GM18519 (cell line): ENCODE measurements at regions not wholly inside any gene's neighbourhood (a gene's known extent, or its start where the extent isn't known, plus 50 kb on each side); places are given as distances from the start of the nearest gene placed in this dataset.

Experiments used
- ATAC-seq: cut with Tn5 transposase; IDR thresholded peaks from one replicate; pipeline ENCODE4 v1.9.1; 2021; ENCODE audit warnings: mild to moderate bottlenecking, moderate library complexity; ENCODE audit not compliant: unreplicated experiment, low FRiP score

DNA sequence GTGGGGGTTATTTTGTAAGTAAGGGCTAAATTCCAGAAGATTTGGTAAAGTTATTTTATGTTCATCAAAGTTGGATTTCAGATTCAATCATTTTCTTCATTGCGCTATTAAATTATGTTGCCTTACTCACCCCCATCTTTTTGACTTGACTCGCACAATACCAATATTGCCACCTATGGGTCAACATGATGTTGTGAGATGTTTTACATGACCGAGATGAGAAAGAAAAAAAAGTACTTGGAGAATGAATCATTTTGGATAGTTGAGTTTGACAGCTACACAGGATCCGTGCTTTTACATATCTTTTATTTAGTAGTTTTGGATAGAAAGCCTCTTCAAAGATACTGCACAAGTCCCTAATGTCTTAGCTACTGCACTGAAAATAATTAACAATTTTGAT lies 224.2 kb upstream of the EMCN start:
- no peak for ATAC-seq

DNA sequence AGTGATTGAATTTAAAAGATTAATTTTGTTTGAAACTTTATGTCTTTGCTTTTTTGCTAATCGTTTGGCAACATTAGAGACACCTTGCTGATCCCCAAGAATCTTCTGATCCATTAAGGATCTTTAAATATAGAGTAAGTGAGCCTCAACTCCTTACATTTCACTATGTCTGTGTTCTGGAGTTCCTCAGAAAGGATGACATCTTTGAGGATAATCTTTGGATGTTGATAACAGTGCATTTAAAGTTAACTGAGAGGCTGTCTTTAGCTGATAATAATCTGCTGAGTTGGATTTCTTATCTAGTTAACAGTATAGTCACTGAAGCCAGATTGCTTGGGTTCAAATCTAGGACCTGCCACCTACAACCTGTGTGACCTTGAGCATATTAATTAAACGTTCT lies 221.6 kb upstream of the EMCN start:
- ATAC-seq: no peak

DNA sequence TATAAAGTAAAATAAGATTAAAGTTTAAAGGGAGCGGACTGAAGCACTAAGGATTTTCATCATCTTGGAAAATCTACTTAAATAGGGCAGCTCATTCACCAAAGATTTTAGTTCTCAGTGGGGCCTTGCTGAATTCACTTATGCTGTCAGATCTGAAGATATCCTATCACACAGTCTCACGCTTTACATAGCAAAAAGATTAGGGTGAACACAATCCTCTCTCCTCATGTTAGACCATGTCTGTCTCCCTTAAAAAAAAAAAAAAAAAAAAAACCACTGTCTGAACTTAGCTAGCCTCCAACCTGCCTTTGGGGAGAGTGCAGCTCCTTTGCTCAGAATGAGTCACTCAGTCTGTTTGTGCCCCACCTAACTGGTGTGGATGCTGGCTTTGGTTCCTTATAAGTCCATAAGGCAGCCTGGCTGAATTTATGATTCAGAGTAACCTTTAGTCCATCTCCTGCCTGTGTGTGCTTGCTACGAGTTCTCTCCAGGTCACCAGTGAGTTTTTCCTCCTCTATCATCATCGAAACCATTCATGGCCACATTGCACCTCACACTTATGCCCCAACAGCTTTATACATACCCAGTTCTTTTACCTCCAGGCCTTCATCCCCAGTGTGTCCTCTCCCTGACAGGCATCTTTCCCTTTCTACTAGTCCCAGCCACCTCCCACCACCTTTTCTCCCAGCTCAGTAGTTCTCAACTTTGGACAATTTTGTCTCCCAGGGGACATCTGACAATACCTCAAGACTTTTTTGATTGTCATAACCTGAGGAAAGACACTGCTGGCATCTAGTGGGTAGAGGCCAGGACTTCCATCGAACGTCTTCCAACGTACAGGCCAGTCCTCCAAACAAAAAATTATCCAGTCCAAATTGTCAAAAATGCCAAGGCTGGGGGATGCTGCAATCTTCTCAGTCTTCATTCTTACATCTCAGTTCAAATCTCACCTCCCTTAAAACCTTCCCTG lies 220.7 kb upstream of the EMCN start:
- no peak for ATAC-seq

DNA sequence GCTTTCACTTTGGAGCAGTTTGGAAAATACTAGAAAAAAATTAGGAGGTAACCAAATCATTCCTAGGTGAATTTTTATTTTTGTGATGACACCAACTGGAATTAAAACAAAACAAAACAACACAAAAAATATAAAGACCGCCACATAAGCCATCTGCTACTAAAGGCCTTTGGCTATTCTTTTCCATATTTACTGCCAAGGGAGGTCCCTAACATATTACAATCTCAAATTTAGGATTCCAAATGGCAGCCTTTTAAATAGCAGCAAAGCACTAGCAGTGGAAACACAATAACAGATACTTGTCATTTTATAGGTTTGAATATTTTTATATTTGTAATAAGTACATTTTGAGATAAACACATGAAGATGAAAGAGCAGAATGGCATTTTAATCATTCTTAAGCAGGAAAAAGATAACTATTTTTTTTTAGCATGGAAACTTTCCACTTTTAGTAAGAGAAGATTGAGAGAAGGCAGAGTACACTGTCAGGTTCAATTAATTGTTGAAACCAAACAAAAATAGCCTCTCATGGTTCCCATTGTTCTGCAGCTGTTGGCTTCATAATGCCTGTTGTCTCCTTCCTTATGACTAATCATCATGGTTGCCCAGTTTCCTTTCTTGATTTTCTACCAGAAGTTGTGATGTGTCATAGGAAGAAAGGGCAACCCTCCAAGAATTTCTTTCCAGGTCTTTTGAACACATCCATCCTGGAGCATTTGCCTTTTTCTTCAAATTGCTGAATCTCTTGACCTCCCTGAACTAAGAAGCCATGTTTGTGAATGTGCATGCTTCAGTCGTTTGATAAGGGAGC lies 219.0 kb upstream of the EMCN start:
- no peak for ATAC-seq

DNA sequence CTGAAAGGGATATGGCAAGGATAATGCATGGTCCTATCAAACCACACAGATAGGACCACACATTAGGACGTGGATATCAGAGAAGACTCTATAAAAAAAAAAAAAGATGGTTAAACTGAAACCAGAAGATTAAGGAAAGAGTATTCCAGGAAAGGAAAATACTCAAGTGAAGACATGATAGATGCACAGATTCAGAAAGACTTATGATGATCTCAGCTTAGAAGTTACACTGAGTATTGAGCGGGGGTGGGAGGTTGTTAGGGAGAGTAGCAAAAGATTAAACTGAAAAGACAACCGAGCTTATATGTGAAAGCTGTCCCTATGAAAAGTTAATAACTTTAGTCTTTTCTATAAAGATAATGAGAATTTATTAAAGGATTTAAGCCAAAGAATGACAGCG lies 211.0 kb upstream of the EMCN start:
- no peak for ATAC-seq

DNA sequence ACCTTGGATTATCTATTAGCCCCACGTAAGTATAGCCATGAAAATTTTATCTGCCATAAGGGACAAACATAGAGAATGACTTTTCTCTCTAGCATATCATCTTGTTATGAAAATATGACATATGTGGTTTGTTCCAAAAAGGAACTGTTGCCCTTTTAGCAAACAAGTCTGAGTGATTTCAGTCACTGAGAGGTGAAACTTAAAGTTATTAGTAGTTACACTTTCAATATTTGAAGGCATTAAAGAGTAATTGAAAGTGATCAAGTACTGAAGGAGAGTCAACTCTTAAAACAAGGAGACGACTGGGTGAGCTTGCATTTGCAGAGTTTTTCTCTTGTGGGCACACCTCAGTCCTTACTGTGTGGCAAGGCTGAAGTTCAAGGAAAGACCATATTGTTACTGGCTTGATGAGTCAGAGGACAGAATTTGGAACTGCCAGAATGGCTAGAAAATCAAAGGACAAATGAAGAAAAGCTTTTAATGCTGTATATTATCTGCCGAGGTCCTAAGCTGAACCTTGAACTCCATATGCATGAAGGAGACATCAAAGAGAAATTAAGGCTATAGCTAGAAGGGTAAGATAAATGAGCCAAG lies 205.1 kb upstream of the EMCN start:
- peak; percentile 92 for ATAC-seq

DNA sequence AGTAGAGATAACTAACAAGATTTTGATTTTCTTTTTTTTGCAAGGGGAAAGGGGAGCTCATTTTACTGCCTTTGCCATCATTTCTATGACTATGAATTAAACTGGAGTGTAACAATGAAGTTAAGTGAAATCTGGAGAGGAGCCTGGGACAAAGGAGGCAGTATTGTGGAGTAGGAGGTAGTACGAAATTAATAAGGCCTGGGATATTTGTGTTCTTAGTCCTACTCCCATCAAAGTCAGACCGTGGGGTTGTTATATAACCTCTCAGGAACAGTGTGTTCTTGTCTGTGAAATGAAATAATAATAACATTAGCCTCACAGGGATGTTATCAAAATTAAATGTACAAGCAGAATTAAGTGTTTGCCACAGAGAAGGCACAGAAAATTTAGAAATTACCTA lies 204.3 kb upstream of the EMCN start:
- ATAC-seq: no peak

DNA sequence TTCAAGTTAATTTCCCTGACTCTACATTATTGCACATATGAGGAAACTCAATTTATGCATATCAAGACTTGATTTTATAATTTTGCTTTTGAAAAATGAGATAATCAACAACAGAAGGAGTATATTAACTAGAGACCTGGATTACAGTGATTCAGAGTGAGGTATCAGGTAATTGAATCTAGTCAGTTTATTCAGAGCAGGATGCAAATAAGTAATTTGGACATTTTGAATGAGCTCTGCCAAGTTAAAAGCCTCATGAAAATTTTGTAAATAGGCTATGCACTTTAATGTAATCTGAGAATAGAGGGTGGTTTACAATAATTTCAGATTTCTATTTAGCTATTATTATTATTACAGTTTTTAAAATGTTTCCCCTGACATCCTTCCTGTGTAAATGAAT lies 203.7 kb upstream of the EMCN start:
- ATAC-seq: no peak

DNA sequence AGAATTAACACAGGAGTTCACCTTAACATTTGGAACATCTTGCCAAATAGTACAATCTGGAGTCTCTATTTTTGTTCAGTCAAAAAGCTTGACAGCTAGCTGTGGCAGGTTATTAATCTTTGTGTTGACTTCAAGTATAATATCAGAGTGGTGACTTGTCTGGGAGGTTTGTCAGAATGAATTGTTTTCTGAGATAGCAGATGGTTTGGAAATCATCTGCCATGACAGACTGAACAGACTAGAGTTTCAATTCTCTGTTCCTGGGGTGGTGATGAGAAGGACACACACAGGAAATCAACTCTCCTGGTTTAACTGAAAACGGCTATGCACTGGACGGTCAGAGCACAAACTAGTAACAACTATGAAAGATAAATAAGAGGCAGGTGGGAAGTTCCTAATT lies 203.3 kb upstream of the EMCN start:
- no peak for ATAC-seq

DNA sequence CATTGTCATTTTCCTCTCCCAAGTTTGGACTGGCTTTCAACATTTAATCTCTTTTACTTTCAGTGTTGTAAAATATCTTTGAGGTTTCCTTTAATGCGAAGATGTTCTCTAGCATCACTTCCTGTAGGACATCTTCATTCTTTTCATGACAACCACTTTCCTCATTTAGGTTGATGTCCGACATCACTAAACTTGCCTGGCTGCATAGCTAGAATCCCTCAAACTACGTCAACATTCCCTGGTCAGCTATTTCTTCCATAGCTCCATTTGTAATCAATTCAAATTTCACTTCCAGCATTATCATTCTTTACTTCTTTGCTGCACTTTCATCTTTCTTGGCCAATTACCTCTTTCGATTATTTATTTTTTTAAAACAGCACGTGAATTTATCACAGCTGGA lies 198.6 kb upstream of the EMCN start:
- ATAC-seq: no peak

DNA sequence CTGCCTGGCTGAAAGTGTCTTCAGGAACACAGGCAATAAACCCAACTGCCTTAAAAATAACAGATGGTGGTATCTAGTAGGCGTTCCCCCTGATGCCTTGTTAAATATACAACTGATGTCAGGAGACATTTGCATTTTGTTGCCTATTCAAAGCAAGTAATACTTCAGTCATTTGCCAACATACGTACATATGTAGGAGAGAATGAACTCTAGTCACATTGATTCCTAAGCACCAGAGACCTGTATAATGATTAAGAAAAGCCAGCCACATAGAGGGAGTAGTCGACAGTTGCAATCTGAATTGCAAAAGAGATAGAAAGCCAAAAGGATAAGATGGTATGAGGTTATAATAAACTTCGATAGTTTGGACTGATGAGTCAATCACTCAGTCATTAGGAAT lies 191.0 kb upstream of the EMCN start:
- no peak for ATAC-seq

DNA sequence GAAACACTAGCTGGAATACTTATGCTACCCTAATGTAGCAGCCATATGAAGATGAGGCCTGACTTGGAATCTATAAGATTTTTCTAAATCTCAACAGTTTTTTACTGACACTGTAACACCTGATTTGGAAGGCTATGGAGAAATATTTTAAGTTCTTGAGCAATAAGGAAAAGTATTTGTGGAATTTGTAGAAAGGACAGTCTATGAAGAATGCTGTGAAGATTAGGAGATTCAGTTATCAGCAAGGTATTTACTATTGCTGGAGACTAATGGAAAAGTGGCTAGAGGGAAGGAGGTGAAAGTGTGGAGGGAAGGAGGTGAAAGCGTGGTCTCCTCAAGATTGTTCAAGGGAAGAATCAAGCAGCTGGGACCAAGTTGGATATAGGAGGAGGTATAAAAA lies 190.0 kb upstream of the EMCN start:
- no peak for ATAC-seq

DNA sequence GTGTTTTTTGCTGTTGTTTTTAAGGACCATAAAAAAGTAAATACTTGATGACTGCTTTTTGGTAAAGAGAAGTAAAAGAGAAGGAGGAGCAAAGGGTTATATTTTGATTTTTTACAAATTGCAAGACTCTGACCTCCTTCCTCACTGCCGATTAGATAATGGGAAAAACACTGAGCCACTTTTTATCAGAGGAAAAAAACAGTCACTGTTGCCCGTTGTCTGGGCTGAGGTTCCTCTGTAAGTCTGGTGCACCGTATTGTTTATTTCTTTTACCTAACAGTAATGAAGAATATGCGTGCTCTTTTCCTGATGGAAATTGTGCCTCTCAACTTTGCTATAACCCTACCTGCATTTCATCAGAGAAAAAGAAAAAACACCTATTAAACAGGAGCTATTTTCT lies 178.7 kb upstream of the EMCN start:
- ATAC-seq: no peak

DNA sequence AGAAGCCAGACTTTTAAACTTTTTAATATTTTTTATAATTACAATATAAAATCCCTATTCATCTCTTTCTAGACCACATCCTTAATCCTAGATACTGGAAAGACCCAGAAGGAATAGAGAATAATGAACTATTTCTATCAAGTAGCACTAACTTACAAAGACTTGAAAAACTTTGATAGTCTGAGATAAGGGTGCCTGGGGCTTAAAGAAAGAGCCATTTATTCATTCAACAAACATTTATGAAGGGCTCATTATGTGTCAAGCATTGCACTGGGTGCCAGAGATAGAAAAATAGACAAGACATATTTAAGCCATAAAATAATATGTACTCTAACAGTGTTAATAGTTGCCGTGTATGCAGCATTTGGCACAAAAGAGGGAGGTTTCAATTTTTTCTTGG lies 178.0 kb upstream of the EMCN start:
- no peak for ATAC-seq

DNA sequence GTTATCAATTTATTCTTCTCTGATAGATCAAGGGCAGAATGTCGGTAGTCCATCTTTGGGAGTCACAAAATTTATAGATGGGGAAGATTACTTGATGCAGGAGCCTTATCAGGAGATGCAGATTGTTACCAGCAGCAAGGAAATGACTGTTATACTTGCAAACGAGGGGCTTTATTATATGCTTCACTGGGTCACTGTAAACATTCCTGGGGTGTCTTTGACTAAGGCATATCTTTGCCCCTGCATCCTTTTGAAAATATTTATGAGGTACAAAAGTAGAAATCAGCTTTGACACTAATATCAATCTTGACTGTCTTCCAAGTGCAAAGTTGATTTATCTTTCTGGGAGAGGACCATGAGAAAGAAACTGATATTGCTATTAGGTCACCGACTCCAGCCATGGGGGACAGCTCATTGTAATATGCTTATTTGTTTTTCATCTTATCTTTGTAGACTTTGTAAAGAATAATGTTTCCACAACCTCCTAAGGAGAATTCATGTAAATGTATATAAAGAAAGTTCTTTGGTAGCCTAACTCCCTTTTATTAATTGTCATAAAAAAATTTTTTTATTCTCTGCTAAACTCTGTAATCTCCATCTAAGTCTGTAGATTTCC lies 177.3 kb upstream of the EMCN start:
- ATAC-seq: no peak

DNA sequence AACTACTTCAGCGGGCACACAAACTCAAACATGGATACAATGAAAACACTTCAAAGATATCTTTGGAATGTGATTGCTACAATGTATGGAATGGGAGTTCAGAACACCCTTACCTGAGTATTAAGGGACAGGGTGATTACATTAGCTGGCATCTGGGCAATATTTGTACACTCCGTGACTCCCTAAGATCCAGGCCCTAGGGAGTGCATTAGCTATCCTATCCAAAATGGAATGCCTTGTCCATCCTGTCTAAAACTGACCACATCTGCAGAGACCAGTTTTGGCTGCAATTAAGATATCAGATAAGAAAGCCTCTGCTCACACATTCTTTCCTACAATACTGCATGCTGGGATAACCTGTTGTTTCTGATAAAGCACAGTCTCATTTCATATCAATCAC lies 176.6 kb upstream of the EMCN start:
- no peak for ATAC-seq

DNA sequence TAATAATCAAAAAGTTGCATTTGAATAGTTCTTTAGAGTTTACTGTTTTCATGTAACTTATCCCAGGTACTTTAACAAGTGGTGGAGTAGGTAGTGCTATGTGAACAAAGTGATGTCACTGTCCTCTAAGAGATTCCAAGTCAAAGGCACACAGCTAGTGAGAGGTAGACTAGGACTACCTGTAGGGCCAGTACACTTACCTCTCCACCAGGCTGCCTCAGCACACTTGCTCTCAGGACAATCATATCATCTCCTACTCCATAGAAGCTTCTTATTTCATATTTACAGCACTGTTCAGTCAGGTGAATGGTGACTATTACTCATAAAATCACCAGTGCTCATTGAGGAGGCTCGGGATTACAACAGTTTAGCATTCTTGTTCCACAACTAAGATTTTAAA lies 173.0 kb upstream of the EMCN start:
- ATAC-seq: no peak

DNA sequence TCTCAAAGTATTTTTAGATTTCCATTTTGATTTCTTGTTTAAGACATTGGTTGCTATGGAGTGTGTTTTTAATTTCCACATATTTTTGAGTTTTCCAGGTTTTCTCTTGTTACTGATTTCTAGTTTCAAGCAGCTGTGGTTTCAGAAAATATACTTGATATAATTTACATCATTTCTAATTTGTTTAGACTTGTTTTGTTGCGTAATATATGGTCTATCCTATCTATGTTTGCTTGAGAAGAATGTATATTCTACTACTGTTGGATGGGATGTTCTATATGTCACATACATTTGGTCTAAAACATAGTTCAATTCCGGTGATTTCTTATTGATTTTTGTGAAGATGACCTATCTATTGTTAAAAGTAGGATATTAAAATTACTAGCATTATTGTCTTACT lies 170.5 kb upstream of the EMCN start:
- no peak for ATAC-seq

DNA sequence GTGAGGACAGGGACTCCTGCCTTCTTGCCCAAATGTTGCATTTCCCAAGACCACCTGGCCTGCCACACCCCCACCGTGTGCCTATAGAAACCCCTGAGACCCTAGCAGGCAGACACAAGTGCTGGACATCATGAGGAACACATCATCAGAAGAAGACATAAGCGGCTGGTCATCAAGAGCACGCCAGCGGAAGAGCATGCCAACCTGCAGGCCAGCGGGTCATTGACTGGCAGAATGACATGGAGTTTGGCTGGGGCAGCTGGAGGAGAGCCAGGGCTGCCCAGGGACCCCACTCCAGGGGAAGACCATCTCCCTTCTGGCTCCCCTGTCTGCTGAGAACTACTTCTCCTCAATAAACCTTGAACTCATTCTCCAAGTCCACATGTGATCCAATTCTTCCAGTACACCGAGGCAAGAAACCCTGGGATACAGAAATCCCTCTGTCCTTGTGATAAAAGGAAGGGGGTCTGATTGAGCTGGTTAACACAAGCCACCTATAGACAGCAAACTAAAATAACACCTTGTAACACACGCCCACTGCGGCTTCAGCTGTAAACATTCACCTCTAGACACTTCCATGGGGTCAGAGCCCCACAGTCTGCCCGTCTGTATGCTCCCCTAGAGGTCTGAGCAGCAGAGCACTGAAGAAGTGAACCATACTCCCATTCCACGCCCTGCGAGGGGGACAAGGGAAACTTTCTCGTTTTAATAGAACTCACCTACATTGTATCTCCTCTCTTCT lies 164.8 kb upstream of the EMCN start:
- ATAC-seq: no peak

DNA sequence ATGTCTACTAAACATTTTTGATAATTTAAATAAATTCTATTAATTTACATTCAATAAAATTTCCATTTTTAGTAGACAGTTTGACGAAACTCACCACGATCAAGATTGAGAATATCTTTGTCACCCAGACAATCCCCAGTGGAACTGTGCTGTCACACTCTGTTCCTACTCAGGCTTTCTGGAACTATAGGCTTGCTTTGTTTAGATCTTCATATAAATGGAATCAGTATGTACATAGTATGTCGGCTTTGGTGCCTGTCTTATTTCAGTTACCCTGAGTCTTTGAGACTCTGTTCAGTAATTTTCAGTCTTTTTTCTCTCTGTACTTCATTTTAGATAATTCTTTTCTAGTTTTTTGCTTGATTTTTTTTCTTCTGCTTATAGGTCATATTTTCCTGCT lies 163.5 kb upstream of the EMCN start:
- ATAC-seq: no peak
